Endothelial cell of umbilical vein (primary cell): ENCODE measurements at regions not wholly inside any gene's neighbourhood (a gene's known extent, or its start where the extent isn't known, plus 50 kb on each side); places are given as distances from the start of the nearest gene placed in this dataset.
"Not testable (repeated sequence)": the region's sequence is repeated elsewhere in the genome, so short reads cannot be mapped to it uniquely, and the experiment has no call there.

ENCODE experiments used
- BruUV-seq: library from RNA; stranded (reverse); fragments of 400-500 nt; replicated peaks from 2 replicates; lab custom pipeline; 2021; lab: Mats Ljungman, UMichigan
- CTCF ChIA-PET: fragments of 300-600, 350-600 bp; sonication (Branson Sonifier 250); formaldehyde crosslinking; loops from one replicate; lab custom pipeline; 2021; ENCODE audit warnings: antibody characterized with exemption, inconsistent platforms; lab: Charles Lee
- POLR2A ChIA-PET: fragments of 300-600, 350-600 bp; sonication (Branson Sonifier 250); formaldehyde crosslinking; loops from one replicate; lab custom pipeline; 2021; ENCODE audit warnings: antibody characterized with exemption, inconsistent platforms; lab: Charles Lee
- DNase-seq: peaks from one replicate; pipeline ENCODE4 v3.0.0-alpha.2; 2011; ENCODE audit warnings: low read depth, low spot score
- FAIRE-seq: peaks from 2 replicates; lab custom pipeline; 2011; peaks lifted over from hg19 to GRCh38; lab: Jason Lieb, UNC
- H2AFZ ChIP-seq: 2 replicates; pipeline ENCODE4 v1.6.0; 2012; ENCODE audit warnings: low read depth, low read length, control low read depth, inconsistent platforms
- H3K27ac ChIP-seq: 2 replicates; pipeline ENCODE4 v1.5.1; 2011; ENCODE audit warnings: low read depth, mild to moderate bottlenecking, control low read depth, low read length, moderate library complexity; ENCODE audit not compliant: insufficient read depth
- H3K27me3 ChIP-seq, 2 experiments: 2 replicates each; pipeline versions ENCODE4 v1.6.0 to v1.6.1; 2011; ENCODE audit warnings: low read length in 2 of 2, mixed read lengths in 1 of 2; ENCODE audit not compliant: control insufficient read depth in 2 of 2, insufficient read depth in 2 of 2
- H3K36me3 ChIP-seq, 2 experiments: 2 replicates in 1 of 2; 3 replicates in 1 of 2; pipeline ENCODE4 v1.5.1; 2011; ENCODE audit warnings: low read length in 2 of 2, mild to moderate bottlenecking in 1 of 2, moderate library complexity in 1 of 2; ENCODE audit not compliant: control insufficient read depth in 2 of 2, insufficient read depth in 2 of 2; ENCODE audit errors: extremely low read depth in 1 of 2
- H3K4me1 ChIP-seq: 3 replicates; pipeline ENCODE4 v1.5.1; 2011; ENCODE audit warnings: mild to moderate bottlenecking, low read length; ENCODE audit not compliant: control insufficient read depth, insufficient read depth; ENCODE audit errors: extremely low read depth
- H3K4me2 ChIP-seq: 2 replicates; pipeline ENCODE4 v1.6.1; 2011; ENCODE audit warnings: low read length, control low read depth, mixed read lengths; ENCODE audit not compliant: insufficient read depth
- H3K4me3 ChIP-seq, 3 experiments: fragments of 200-600 bp in 1 of 3; sonication (generic), shearing (Covaris generic) in 1 of 3; replicated peaks in 1 of 3; 2 replicates each; pipeline ENCODE4 v1.5.1; 2011 to 2016; ENCODE audit warnings: control low read depth in 3 of 3, low read length in 3 of 3, mild to moderate bottlenecking in 2 of 3, inconsistent platforms in 1 of 3, low read depth in 1 of 3, moderate library complexity in 1 of 3; ENCODE audit not compliant: insufficient read depth in 1 of 3
- H3K79me2 ChIP-seq: 2 replicates; pipeline ENCODE4 v1.6.0; 2012; ENCODE audit warnings: low read length, inconsistent platforms; ENCODE audit not compliant: control insufficient read depth, insufficient read depth
- H3K9ac ChIP-seq: replicated peaks from 2 replicates; pipeline ENCODE3; 2011; ENCODE audit warnings: low read length, control low read depth; ENCODE audit not compliant: insufficient read depth; ENCODE audit errors: extremely low read depth
- H3K9me1 ChIP-seq: replicated peaks from 3 replicates; pipeline ENCODE4 v1.6.0; 2011; ENCODE audit warnings: mild to moderate bottlenecking, low read length; ENCODE audit not compliant: control insufficient read depth, insufficient read depth; ENCODE audit errors: extremely low read depth
- H3K9me3 ChIP-seq: replicated peaks from 2 replicates; pipeline ENCODE4 v1.5.1; 2012; ENCODE audit warnings: low read length, inconsistent platforms; ENCODE audit not compliant: control insufficient read depth, insufficient read depth
- H4K20me1 ChIP-seq: replicated peaks from 2 replicates; pipeline ENCODE3; 2011; ENCODE audit warnings: mild to moderate bottlenecking, low read length; ENCODE audit not compliant: control insufficient read depth, insufficient read depth; ENCODE audit errors: extremely low read depth
- dilution Hi-C: fragments of 300-500 bp; cut with MboI; formaldehyde crosslinking; loops from one replicate; pipeline ENCODE4 v1.15.0; 2019; ENCODE audit warnings: low sequenced_read_pairs; ENCODE audit not compliant: extremely low pct_ligation_motif_present
- intact Hi-C: fragments of 100-400 bp; cut with micrococcal nuclease; formaldehyde crosslinking; loops from one replicate; pipeline ENCODE4 v1.10.0; 2022

DNA sequence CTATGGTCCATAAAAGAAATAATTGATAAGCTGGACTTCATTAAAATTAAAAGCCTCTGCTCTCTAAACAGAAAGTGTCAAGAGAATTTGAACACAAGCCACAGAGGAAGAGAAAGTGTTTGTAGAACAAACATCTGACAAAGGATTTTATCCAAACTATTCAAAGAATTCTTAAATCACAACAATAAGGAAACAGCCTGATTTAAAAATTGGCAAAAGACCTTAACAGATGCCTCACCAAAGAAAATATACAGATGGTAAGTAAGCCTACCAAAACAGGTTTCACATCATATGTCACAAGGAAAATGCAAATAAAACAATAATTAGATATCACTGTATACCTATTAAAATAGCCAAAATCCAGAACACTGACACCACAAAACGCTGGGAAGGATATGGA, 612.0 kb downstream of the TTLL7 start:
- H3K79me2 ChIP-seq, dilution Hi-C loops, H3K36me3 ChIP-seq, H3K27ac ChIP-seq, H3K4me2 ChIP-seq, H3K9me1 ChIP-seq, BruUV-seq, DNase-seq, FAIRE-seq, H3K4me1 ChIP-seq, H4K20me1 ChIP-seq, H2AFZ ChIP-seq, CTCF ChIA-PET, H3K9me3 ChIP-seq, H3K4me3 ChIP-seq, intact Hi-C loops, POLR2A ChIA-PET, H3K9ac ChIP-seq, H3K27me3 ChIP-seq: not testable (repeated sequence)

DNA sequence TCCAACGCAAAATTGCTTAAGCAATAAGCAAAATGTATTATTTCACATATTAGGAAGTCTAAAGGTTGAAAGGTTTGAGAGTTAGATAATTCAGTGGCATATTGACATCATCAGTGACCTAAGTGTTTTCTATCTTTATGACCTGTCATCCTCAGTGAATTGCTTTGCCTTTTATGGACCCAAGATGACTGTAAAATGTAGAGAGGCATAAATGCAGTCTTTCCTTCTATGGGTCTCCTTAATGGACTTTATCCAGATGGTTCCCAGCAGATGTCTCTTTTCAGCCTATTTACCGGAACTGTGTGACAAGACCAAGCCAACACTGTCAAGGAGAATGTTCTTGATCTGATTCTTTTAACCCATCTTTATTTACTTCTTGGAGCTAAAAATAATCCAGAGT, 615.8 kb downstream of the TTLL7 start:
- H2AFZ ChIP-seq, H3K9ac ChIP-seq, H3K36me3 ChIP-seq, BruUV-seq, H3K4me1 ChIP-seq, dilution Hi-C loops, H3K9me1 ChIP-seq, H3K27ac ChIP-seq, H3K27me3 ChIP-seq, H3K4me2 ChIP-seq, H4K20me1 ChIP-seq, intact Hi-C loops, DNase-seq, H3K9me3 ChIP-seq, POLR2A ChIA-PET, CTCF ChIA-PET, FAIRE-seq, H3K4me3 ChIP-seq, H3K79me2 ChIP-seq: not testable (repeated sequence)

DNA sequence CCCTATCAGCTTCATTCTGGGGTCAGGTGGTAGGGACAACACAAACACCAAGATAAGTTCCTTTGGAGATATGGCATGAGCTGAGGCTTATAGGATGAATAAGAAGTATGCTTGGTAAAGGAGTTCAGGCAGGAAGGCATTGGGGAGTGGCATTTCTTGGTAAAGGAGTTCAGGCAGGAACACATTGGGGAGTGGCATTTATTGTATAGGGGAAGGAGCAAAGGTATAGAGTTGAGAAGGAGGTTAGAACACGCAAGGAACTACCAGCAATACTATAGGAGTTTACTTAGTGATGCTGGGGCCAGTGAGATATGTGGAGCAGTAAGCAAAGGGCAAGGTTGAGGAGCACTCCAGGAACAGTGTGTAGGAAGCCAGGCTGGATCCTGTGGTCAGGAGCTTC, 625.9 kb downstream of the TTLL7 start:
- H3K4me2 ChIP-seq, CTCF ChIA-PET, intact Hi-C loops, BruUV-seq, H3K9me1 ChIP-seq, DNase-seq, H3K36me3 ChIP-seq, H3K9ac ChIP-seq, H3K27ac ChIP-seq, H4K20me1 ChIP-seq, H3K4me3 ChIP-seq, dilution Hi-C loops, FAIRE-seq, POLR2A ChIA-PET, H2AFZ ChIP-seq, H3K79me2 ChIP-seq, H3K9me3 ChIP-seq, H3K4me1 ChIP-seq, H3K27me3 ChIP-seq: not testable (repeated sequence)

DNA sequence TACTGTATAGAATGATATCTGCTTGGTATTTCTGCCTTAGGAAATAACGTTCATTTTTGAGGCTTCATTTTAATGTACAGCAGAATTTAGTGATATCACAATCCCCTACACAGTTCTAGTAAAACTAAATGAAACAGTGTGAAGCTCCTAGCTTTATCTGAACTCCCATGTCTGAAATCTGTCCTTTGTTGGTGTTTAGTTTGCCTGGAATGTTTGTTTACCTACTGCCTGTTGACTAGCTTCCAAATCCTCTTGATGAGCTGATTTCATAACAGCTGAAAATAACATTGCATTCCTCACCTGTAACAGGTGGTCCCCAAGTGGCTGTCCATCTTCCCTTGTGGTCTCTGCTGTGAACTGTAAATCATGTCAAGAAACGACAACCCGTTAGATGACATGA, 629.1 kb downstream of the TTLL7 start:
- H3K4me1 ChIP-seq, H4K20me1 ChIP-seq, H3K4me3 ChIP-seq, H3K79me2 ChIP-seq, intact Hi-C loops, FAIRE-seq, H3K9ac ChIP-seq, POLR2A ChIA-PET, H3K4me2 ChIP-seq, dilution Hi-C loops, H3K9me3 ChIP-seq, H3K36me3 ChIP-seq, DNase-seq, BruUV-seq, H3K27ac ChIP-seq, H2AFZ ChIP-seq, H3K9me1 ChIP-seq, H3K27me3 ChIP-seq, CTCF ChIA-PET: not testable (repeated sequence)
